ENCODE measurements at regions not wholly inside any gene's neighbourhood (a gene's known extent, or its start where the extent isn't known, plus 50 kb on each side); places are given as distances from the start of the nearest gene placed in this dataset.

DNA sequence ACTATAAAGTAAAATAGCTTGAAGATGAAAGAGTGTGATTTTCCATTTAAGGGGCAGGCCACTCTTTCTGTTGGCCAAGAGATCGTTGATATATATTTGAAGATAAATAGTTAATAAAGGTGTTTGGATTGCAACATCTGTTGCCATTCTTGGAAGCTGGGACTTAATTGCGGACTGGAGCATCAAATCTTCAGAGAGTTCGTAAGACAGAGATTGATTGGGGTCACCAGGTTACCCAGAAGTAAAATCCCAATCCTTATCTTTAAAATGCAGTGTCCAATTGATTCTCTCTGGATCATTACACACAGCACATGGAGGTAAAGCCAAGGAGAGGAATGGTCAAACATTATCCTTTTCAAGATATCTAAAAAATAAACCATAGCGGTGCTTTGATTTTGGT lies 220.8 kb upstream of the HES1 start:
- TF ChIP-seq, protein P1, sequence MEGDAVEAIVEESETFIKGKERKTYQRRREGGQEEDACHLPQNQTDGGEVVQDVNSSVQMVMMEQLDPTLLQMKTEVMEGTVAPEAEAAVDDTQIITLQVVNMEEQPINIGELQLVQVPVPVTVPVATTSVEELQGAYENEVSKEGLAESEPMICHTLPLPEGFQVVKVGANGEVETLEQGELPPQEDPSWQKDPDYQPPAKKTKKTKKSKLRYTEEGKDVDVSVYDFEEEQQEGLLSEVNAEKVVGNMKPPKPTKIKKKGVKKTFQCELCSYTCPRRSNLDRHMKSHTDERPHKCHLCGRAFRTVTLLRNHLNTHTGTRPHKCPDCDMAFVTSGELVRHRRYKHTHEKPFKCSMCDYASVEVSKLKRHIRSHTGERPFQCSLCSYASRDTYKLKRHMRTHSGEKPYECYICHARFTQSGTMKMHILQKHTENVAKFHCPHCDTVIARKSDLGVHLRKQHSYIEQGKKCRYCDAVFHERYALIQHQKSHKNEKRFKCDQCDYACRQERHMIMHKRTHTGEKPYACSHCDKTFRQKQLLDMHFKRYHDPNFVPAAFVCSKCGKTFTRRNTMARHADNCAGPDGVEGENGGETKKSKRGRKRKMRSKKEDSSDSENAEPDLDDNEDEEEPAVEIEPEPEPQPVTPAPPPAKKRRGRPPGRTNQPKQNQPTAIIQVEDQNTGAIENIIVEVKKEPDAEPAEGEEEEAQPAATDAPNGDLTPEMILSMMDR (IDR thresholded peaks at IDR 0.05) = no peak
- no peak for TF ChIP-seq POLR2AphosphoS5 (IDR thresholded peaks at IDR 0.05; ENCODE audit: insufficient read depth in 1 of 2, low read depth in 1 of 2)
